Parathyroid adenoma (tissue), 2 donors: ENCODE measurements at regions not wholly inside any gene's neighbourhood (a gene's known extent, or its start where the extent isn't known, plus 50 kb on each side); places are given as distances from the start of the nearest gene placed in this dataset.

ENCODE experiments used
- H2AFZ ChIP-seq: fragments of 300-600 bp; sonication (generic); one replicate; pipeline ENCODE4 v1.7.0; 2017; ENCODE audit warnings: antibody characterized with exemption, mild to moderate bottlenecking
- H3K27ac ChIP-seq: fragments of 300-600 bp; sonication (generic); one replicate; pipeline ENCODE4 v1.7.0; 2017
- H3K27me3 ChIP-seq: fragments of 300-600 bp; sonication (generic); one replicate; pipeline ENCODE4 v1.7.0; 2017; ENCODE audit warnings: low read length; ENCODE audit not compliant: control insufficient read depth, insufficient read depth
- H3K36me3 ChIP-seq: fragments of 300-600 bp; sonication (generic); one replicate; pipeline ENCODE4 v1.7.0; 2017; ENCODE audit warnings: low read length; ENCODE audit not compliant: control insufficient read depth, insufficient read depth
- H3K4me1 ChIP-seq: fragments of 300-600 bp; sonication (generic); one replicate; pipeline ENCODE4 v1.7.0; 2017; ENCODE audit warnings: control low read depth
- H3K4me2 ChIP-seq: fragments of 300-600 bp; sonication (generic); one replicate; pipeline ENCODE4 v1.7.0; 2017; ENCODE audit warnings: low read length
- H3K4me3 ChIP-seq: fragments of 300-600 bp; sonication (generic); one replicate; pipeline ENCODE4 v1.7.0; 2017; ENCODE audit warnings: low read depth, low read length
- H3K79me2 ChIP-seq: fragments of 300-600 bp; sonication (generic); one replicate; pipeline ENCODE4 v1.7.0; 2017; ENCODE audit warnings: control low read depth
- H3K9ac ChIP-seq: fragments of 300-600 bp; sonication (generic); one replicate; pipeline ENCODE4 v1.7.0; 2017; ENCODE audit warnings: mild to moderate bottlenecking
- H3K9me3 ChIP-seq: fragments of 300-600 bp; sonication (generic); one replicate; pipeline ENCODE4 v1.7.0; 2017; ENCODE audit warnings: low read length; ENCODE audit not compliant: control insufficient read depth
- TF ChIP-seq, protein P1 (sequence below): fragments of 300-600 bp; sonication (generic); IDR thresholded peaks from one replicate; pipeline ENCODE4 v1.7.0; 2017; ENCODE audit warnings: antibody characterized with exemption, mild to moderate bottlenecking
- donor health status: primary hyperparathyroidism.

DNA sequence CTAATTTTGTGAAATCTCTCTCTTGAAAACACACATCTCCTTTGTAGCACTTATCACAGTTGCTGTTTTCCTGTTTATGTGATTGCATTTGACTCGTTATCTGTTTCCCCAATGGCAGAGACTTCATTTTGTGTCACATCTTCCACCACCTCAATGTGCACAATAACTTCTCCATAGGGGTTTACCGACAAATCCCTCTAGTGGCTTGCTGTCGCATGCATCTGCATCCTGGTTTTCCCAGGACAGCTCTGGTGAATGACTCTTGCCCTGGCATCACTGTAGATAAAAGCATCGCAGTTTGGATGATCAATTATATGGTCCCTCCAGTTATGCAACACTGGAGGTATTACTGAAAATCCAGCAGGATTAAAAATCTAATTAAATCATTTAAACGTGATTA, 206.5 kb upstream of the BTBD3 start:
- H3K9me3 ChIP-seq, result no peaks in the 10 kb centered on the region
- H2AFZ ChIP-seq, result no peak overlapping the region
- H3K4me3 ChIP-seq, result no peak overlapping the region
- no peaks in the 10 kb centered on the region for H3K27me3 ChIP-seq
- H3K4me1 ChIP-seq, result no peaks in the 10 kb centered on the region
- no peaks in the 10 kb centered on the region for H3K36me3 ChIP-seq
- H3K4me2 ChIP-seq, result no peak overlapping the region
- no peak overlapping the region for H3K9ac ChIP-seq
- no peaks in the 10 kb centered on the region for H3K79me2 ChIP-seq
- TF ChIP-seq, protein P1, sequence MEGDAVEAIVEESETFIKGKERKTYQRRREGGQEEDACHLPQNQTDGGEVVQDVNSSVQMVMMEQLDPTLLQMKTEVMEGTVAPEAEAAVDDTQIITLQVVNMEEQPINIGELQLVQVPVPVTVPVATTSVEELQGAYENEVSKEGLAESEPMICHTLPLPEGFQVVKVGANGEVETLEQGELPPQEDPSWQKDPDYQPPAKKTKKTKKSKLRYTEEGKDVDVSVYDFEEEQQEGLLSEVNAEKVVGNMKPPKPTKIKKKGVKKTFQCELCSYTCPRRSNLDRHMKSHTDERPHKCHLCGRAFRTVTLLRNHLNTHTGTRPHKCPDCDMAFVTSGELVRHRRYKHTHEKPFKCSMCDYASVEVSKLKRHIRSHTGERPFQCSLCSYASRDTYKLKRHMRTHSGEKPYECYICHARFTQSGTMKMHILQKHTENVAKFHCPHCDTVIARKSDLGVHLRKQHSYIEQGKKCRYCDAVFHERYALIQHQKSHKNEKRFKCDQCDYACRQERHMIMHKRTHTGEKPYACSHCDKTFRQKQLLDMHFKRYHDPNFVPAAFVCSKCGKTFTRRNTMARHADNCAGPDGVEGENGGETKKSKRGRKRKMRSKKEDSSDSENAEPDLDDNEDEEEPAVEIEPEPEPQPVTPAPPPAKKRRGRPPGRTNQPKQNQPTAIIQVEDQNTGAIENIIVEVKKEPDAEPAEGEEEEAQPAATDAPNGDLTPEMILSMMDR, result no peak
- no peak overlapping the region for H3K27ac ChIP-seq

DNA sequence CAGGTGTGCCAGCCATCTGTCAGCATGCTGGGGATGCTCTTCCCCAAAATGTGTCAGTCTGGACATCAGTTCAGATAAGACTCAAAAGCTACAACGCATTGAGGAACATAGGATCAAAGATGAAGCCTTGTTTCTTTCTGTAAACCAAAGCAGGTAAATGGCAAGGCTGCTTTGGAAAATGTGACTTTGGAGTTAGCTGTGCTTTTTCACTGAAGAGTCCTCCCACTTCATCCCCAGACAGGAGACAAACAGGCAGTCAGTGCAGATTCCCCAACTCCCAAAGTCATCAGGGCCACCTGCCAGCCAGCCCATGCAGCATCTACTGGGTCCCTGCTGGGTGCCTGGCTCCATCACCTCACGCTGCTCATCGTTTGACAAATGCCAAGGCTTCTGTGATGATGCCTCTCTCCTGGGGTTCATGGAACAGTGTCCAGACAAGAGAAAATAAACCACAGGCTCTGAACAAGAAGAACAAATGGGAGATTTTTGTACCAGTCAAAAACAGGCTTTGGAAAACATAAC, 205.0 kb upstream of the BTBD3 start:
- TF ChIP-seq, protein P1, result no peak
- no peaks in the 10 kb centered on the region for H3K79me2 ChIP-seq
- H3K9ac ChIP-seq, result no peak overlapping the region
- H2AFZ ChIP-seq, result no peak overlapping the region
- no peaks in the 10 kb centered on the region for H3K36me3 ChIP-seq
- no peak overlapping the region for H3K27ac ChIP-seq
- no peak overlapping the region for H3K4me3 ChIP-seq
- no peaks in the 10 kb centered on the region for H3K4me1 ChIP-seq
- no peak overlapping the region for H3K4me2 ChIP-seq
- no peaks in the 10 kb centered on the region for H3K27me3 ChIP-seq
- no peaks in the 10 kb centered on the region for H3K9me3 ChIP-seq

DNA sequence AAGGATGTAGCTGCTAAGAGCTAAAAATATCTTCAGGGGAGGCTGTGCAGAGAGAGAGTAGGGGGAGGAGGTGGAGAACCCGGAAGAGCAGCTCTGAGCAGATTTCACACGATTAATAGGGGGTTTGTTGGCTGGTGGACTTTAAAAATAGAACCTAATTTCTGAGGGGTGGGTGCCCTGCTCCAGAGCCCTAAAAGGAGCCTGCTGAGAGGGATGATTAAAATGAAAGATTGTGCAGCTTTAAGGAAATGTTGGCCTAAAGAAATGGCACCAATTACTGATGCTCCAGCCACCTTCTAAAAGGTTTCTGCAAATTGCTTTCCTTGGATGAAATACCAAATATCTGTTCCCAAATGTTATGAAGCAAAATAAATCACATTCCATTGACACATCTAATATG, 202.8 kb upstream of the BTBD3 start:
- no peak overlapping the region for H3K4me2 ChIP-seq
- TF ChIP-seq, protein P1, result no peak
- no peaks in the 10 kb centered on the region for H3K9me3 ChIP-seq
- no peak overlapping the region for H2AFZ ChIP-seq
- H3K79me2 ChIP-seq, result no peaks in the 10 kb centered on the region
- H3K4me3 ChIP-seq, result no peak overlapping the region
- no peaks in the 10 kb centered on the region for H3K27me3 ChIP-seq
- H3K9ac ChIP-seq, result no peak overlapping the region
- no peak overlapping the region for H3K27ac ChIP-seq
- H3K36me3 ChIP-seq, result no peaks in the 10 kb centered on the region
- H3K4me1 ChIP-seq, result no peaks in the 10 kb centered on the region

DNA sequence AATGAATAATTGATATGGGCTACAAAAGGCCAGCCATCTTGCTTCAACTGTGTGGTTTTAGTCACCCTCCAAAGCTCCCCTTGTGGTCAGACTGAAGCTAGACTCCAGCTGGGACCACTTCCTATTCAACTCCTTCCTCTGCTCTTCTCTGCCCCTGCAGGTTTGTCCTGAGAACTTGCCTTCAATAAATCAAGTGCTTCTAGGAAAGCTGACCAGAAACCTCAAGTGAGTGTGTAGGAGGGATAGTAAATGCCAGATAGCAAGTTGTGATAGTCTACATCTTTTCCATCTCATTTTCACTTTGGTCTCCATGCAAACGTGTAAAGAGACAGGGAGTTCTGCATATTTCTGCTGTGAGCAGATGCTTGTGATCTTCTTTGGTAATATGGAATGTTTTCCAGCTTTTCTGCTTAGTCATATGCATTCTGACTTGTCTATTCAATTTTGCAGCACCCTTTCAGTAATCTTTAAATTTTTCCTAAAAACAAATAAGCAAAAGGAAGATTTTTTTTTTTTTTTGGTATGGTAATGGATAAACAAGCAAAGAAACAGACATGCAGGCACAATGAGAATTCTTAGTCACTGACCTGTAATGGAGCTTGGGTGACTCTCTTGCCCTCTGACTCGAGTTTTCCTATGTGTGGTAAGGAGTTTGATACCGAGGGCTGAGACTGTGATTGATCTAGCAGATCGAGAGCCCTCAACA, 201.3 kb upstream of the BTBD3 start:
- Histone ChIP-seq H3K27ac (no peak overlapping the region), H2AFZ (no peak overlapping the region), H3K4me2 (no peak overlapping the region), H3K4me3 (no peak overlapping the region), H3K36me3 (no peaks in the 10 kb centered on the region), H3K4me1 (no peaks in the 10 kb centered on the region), H3K9me3 (no peaks in the 10 kb centered on the region), H3K27me3 (no peaks in the 10 kb centered on the region), H3K9ac (no peak overlapping the region), H3K79me2 (no peaks in the 10 kb centered on the region)
- TF ChIP-seq, protein P1, result no peak

DNA sequence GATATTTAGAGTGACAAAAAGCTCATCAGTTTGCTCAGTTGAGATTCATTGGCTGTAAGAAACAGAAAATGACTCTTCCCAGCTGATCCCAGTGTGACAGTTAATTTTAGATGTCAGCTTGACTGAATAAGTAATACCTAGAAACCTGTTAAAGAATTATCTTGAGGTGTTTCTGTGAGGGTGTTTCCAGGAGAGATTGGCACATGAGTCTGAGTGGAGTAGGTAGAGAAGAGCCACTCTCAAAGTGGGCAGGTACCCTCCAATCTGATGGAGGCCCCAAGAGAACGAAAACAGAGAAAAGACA, 200.8 kb upstream of the BTBD3 start:
- H3K9me3 ChIP-seq, result no peaks in the 10 kb centered on the region
- no peaks in the 10 kb centered on the region for H3K4me1 ChIP-seq

More for the DNA sequence above, 200.8 kb upstream of the BTBD3 start:
- no peak overlapping the region for H3K4me2 ChIP-seq
- H3K27me3 ChIP-seq, result no peaks in the 10 kb centered on the region
- H3K9ac ChIP-seq, result no peak overlapping the region
- no peak overlapping the region for H2AFZ ChIP-seq
- no peak overlapping the region for H3K27ac ChIP-seq
- H3K4me3 ChIP-seq, result no peak overlapping the region
- H3K79me2 ChIP-seq, result no peaks in the 10 kb centered on the region
- TF ChIP-seq, protein P1, result no peak
- no peaks in the 10 kb centered on the region for H3K36me3 ChIP-seq
